HG02943 (cell line): ENCODE measurements at regions not wholly inside any gene's neighbourhood (a gene's known extent, or its start where the extent isn't known, plus 50 kb on each side); places are given as distances from the start of the nearest gene placed in this dataset.
"Not testable (repeated sequence)": the region's sequence is repeated elsewhere in the genome, so short reads cannot be mapped to it uniquely, and the experiment has no call there.

Experiments used
- ATAC-seq: cut with Tn5 transposase; IDR thresholded peaks from one replicate; pipeline ENCODE4 v1.9.1; 2021; ENCODE audit warnings: mild to moderate bottlenecking, low read depth, moderate library complexity; ENCODE audit not compliant: unreplicated experiment

GRCh38 chr12:131304642-131305041 lies 350.9 kb downstream of the ADGRD1 start:
- not testable (repeated sequence) for ATAC-seq

GRCh38 chr12:131309700-131310099 lies 356.0 kb downstream of the ADGRD1 start:
- no peak for ATAC-seq

DNA sequence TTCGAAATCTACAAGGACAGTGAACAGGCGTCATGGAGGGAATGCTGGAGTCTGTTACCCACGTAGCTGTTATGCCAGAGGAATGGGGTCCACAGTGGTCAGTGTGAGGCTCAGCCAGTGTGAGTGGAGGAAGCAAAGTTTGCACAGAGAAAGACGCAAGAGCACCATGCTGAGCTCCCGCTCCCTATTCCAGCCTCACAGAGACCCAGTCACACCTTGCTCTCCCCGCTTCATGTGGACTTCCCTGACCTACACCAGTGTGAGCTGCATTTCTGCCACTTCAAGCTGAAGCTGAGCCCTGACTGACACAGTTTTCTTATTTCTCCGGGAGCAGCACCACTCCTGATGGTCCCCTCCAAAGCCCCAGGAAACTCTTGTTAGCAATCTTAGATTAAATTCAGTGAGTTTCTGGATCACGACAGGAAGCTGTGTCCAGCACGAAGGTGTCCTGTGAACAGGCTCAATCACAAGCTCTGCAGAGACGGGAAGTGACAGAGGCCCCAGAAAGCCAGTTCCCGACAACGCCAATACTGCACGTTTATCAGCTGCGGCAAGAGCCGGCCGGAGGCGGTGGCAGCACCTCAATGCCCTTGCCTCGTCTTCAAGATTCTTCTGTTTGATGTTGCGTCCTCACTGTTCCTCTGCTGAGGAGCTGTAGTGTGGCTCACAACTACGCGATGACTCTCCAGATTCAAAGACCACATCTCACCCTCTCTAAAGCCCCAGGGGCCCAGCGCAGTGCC lies 356.7 kb downstream of the ADGRD1 start:
- not testable (repeated sequence) for ATAC-seq

- ATAC-seq = not testable (repeated sequence)
Measured at GRCh38 chr12:131311279-131311722, 357.6 kb downstream of the ADGRD1 start.

DNA sequence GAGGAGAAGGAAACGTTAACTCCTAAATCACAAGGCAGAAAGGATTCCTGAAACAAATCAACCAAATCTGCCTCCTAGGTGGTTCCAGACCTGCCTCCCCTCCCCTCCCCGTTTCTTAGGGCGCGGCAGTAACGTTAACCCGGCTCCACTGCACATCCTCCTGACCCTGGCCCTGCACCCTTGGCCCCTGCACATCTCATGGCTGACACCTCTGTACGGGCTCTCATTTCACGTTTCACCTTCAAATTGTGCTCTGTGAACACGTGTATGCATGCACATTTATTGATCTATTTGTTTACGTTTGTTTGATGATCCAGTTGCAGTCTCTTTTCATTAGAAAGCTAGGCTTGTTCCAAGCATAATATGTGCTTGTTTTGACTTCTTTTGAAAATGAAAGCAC lies 358.1 kb downstream of the ADGRD1 start:
- ATAC-seq = no peak

GRCh38 chr12:131312382-131312781 lies 358.7 kb downstream of the ADGRD1 start:
- ATAC-seq = not testable (repeated sequence)

DNA sequence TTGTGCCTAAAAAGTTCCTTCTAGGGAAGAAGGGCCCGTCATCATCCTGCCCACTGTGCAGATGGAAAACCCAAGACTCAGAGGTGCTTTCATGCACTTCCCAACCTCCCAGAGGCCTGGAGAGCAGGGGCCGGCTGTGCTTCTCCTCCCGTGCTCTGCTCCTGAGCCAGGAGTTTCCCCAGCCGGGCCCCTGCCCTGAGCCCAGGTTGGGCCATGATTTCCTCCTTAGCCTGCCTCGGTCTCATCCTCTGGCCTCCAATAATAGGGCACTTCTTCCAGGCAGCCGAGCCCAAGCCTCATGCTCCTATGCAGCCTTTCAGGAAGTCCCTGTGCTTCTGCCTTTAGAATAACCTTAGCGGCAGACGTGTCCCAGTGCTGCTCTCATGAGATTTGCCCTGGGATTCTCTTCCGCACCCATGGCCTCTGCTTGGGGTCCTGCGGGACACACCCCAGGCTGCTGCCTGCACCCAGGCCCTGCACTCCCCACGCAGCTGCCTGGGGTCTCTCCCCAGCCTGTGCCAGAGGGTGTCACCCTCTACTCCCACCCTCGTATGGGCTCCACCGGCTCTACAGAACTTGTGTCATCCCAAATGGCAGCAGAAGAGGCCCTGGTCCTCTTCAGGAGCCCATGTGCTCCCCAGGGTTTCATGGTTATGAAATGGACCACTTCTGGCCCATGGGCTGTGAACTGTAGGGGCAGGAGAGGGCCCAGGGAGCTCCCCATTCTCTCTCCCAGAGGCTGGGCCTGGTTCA lies 359.3 kb downstream of the ADGRD1 start:
- ATAC-seq = no peak

DNA sequence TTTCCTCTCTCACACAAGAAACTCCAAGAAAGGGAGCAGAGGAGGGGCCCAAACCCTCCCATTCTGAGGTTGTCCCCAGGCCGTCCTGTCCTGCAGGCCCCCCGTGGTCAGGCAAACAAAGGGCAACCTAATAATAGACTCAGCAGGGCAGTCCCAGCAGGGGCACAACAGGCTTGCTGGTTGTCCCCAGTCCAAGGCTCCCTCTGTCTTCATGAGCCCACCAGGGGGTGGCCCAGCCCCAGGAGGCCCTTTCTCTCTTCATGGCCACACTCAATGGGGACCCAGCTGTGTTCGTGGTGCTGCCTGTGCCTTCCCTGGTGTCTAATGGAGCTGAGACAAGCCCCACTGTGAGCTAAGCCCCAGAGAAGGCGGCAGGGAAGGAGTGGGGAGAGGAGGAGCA lies 359.9 kb downstream of the ADGRD1 start:
- ATAC-seq = no peak

GRCh38 chr12:131314524-131315090 lies 360.9 kb downstream of the ADGRD1 start:
- ATAC-seq = no peak

GRCh38 chr12:131315601-131316000 lies 361.9 kb downstream of the ADGRD1 start:
- ATAC-seq = no peak

DNA sequence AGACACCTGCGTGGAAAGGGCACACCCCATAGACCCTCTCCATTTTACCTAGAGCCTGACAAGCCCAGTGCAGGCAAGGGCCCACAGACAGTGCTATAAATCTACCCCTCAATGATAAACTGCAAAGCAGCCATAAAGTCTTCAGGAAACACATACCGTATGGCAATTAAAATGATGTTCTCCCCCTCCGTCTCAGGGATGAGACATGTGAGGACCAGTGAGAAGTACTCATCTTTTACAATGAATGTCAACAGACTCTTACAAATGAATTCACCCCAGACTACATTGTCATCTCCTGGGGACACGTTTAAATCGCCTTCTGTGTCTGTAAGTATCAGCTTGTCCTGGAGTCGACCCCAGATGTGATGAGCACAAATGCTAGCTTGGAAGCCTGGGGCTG lies 362.7 kb downstream of the ADGRD1 start:
- no peak for ATAC-seq

DNA sequence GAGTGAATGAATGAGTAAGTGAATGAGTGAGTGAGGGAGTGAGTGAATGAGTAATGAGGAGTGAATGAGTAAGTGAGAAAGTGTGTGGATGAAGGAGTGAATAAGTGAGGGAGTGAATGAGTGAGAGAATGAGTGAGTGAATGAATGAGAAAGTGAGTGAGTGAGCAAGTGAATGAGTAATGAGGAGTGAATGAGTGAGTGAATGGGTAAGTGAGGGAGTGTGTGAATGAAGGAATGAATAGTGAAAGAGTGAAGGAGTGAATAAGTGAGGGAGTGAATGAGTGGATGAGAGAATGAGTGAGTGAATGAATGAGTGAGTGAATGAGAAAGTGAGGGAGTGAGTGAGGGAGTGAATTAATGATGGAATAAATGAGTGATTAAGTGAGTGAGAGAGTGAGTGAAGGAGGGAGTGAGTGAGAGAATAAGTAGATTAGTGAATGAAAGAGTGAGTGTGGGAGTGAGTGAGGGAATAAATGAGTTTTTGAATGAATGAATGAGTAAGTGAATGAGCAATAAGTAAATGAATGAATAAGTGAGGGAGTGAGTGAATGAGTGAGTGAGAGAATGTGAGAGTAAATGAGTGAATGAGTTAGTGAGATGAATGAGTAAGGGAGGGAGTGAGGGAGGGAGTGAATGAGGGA lies 364.5 kb downstream of the ADGRD1 start:
- no peak for ATAC-seq

DNA sequence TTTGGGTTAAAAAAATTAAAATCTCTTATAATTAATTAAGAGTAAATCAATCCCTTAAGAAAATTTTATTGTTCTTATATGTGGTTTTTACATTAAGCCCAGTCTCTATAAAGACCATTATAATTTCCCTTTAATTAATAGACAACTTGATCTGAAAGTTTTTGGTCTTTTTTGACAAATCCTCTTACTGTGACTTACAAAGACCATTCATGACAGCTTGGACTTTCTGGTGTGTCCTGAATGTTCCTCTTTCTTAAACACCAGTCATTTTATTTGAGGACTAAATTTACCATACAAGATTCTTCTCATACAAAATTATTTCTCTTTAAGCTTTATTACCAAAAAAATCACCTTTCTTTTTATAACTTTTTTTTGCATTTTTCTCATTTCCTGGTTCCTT lies 368.3 kb downstream of the ADGRD1 start:
- ATAC-seq = no peak

- ATAC-seq = not testable (repeated sequence)
Measured at GRCh38 chr12:131322460-131322859, 368.8 kb downstream of the ADGRD1 start.

DNA sequence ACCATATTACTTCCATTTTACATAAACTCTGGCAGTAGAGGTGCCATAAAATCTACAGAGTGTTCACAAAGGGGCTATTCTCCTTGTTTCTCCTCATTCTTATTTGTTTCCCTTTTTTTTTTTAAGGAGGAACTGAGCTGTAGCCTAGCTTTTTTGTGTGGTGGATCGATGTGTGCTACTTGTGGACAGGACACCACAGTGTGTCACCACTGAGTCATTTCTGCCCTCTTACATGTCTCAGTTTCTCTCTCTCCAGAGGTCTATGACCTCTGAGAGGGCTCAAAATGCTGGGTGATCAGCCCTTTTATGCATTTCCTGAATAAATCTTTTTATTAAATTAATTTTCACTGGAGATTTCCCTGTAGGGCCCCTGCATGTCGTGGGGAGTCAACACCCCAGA lies 370.2 kb downstream of the ADGRD1 start:
- no peak for ATAC-seq

DNA sequence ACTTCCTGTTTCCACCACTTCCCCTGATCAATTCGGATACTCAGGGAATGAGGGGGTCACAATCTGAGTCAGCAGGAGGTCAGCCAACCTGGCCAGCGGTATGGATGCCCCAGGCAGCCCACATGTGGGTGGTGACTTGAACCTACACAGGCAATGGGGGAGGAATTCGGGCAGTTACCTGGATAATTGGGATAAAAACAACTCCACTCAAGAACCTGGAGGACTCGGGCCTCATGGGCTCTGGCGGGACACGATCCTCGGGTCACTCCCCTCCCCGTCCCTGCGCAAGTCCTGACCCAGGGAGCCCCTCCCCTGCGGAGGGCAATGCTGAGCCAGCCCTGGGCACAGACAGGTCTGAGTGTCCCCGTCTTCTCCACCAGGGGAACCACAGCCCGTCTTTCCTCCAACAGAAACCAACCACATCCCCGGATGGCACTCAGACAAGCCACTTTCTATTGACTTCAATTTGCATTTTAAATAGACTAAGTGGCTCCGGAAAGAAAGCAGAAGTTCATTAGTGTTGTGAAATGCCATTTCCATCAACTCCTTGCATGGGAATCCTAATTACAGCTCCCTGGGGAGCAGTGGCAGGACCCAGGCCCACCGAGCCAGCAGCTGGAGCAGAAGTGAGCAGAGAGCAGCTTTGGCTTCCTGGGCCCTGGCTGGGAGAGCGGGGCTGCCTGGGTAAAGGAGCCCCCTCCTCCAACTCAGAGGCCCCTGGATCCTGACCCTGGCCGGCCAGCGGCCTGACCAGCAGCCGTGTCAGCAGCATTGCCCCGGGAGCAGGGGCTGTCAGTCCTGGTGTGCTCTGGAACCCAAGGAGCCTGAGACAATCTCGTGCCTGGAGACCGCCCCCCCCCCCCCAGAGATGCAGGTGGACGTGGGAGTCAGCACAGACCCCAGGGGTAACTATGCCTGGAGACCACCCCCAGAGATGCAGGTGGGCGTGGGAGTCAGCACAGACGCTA lies 374.1 kb downstream of the ADGRD1 start:
- ATAC-seq = no peak

- not testable (repeated sequence) for ATAC-seq
Measured at GRCh38 chr12:131328861-131329845, 375.4 kb downstream of the ADGRD1 start.

- no peak for ATAC-seq
Measured at GRCh38 chr12:131330106-131330815, 376.6 kb downstream of the ADGRD1 start.
